ENCODE measurements at regions not wholly inside any gene's neighbourhood (a gene's known extent, or its start where the extent isn't known, plus 50 kb on each side); places are given as distances from the start of the nearest gene placed in this dataset.

- TF ChIP-seq JUN (IDR thresholded peaks at IDR 0.05; ENCODE audit: borderline replicate concordance, insufficient read depth, insufficient read length, low read depth), result no peak
- TF ChIP-seq, protein P1, sequence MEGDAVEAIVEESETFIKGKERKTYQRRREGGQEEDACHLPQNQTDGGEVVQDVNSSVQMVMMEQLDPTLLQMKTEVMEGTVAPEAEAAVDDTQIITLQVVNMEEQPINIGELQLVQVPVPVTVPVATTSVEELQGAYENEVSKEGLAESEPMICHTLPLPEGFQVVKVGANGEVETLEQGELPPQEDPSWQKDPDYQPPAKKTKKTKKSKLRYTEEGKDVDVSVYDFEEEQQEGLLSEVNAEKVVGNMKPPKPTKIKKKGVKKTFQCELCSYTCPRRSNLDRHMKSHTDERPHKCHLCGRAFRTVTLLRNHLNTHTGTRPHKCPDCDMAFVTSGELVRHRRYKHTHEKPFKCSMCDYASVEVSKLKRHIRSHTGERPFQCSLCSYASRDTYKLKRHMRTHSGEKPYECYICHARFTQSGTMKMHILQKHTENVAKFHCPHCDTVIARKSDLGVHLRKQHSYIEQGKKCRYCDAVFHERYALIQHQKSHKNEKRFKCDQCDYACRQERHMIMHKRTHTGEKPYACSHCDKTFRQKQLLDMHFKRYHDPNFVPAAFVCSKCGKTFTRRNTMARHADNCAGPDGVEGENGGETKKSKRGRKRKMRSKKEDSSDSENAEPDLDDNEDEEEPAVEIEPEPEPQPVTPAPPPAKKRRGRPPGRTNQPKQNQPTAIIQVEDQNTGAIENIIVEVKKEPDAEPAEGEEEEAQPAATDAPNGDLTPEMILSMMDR (IDR thresholded peaks at IDR 0.05; ENCODE audit: extremely low read depth in 1 of 2, insufficient read depth in 1 of 2, low read depth in 1 of 2, low read length in 2 of 2), result no peak
- TF ChIP-seq POLR2A (IDR thresholded peaks at IDR 0.05; ENCODE audit: low read depth, low read length), result no peak
- TF ChIP-seq EZH2 (IDR thresholded peaks at IDR 0.05; ENCODE audit: borderline replicate concordance, low read depth, low read length, severe bottlenecking), result no peak
- TF ChIP-seq GATA2 (IDR thresholded peaks at IDR 0.05; ENCODE audit: insufficient read depth, insufficient read length, low read depth, low read length), result no peak
- no peak for TF ChIP-seq MYC (IDR thresholded peaks at IDR 0.05; ENCODE audit: low read depth, low read length)
- no peak for TF ChIP-seq FOS (IDR thresholded peaks at IDR 0.05; ENCODE audit: borderline replicate concordance, insufficient read depth, low read length)
These were observed 54.6 kb downstream of the FOXL3 start for GRCh38 chr7:344608-344994.

Measured in endothelial cell of umbilical vein (primary cell).